ENCODE measurements at regions not wholly inside any gene's neighbourhood (a gene's known extent, or its start where the extent isn't known, plus 50 kb on each side); places are given as distances from the start of the nearest gene placed in this dataset.

GRCh38 chr14:46352844-46353243 is 298.7 kb downstream of the RPL10L start:
- no peak for TF ChIP-seq POLR2A (IDR thresholded peaks at IDR 0.05)
- TF ChIP-seq CTCF (IDR thresholded peaks at IDR 0.05), result no peak

Measured in Peyer's patch (tissue), 4 donors.